NCI-H1436 (cell line): ENCODE measurements at regions not wholly inside any gene's neighbourhood (a gene's known extent, or its start where the extent isn't known, plus 50 kb on each side); places are given as distances from the start of the nearest gene placed in this dataset.
A peak's percentile ranks its signal among the peaks of the same experiment; 100 is the strongest.

Source experiments
- DNase-seq: peaks from one replicate; lab custom pipeline; 2025; lab: John Stamatoyannopoulos, UW

- no peak for DNase-seq
These were observed 124.3 kb upstream of the PPP2R2D start for GRCh38 chr10:131776496-131776895.

- DNase-seq, result no peak
These were observed 123.6 kb upstream of the PPP2R2D start for GRCh38 chr10:131777162-131777561.

- no peak for DNase-seq
These were observed 122.9 kb upstream of the PPP2R2D start for GRCh38 chr10:131777921-131778320.

GRCh38 chr10:131778385-131778784, 122.4 kb upstream of the PPP2R2D start:
- DNase-seq, result no peak

GRCh38 chr10:131778842-131779241, 122.0 kb upstream of the PPP2R2D start:
- DNase-seq, result no peak

DNA sequence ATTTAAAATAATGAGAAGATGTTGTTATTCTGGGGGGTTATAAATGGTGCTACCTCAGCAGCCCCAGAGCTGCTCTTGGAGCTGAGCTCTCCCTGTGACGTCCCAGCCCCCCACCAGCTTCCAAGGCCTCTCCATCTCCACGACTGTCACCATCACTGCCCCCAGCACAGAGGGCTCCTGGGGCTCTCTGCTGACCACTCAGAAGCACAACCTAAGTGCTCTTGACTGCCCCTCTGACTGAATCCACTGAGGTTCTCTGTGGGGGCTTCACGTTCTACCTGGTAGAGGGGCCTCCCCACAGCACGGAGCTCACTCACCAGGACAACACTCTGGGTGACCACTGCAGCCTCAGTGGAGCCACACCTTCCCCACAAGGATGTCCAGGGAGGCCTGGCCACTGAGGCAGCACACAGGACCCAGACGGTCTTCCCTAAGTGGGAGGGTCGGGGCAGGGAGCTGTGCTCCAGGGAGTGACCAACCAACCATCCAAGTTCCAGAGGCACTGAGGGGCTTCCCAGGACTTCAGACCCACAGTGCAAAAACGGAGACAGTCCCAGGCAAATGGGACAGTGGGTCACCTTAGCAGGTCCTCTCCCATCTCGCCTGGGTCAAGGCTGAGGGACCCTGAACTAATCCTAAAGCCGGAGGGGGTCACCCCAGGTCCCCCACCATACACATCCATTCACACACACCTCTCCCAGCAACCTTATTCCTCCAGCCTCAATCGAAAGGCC, 121.0 kb upstream of the PPP2R2D start:
- DNase-seq, result no peak

- no peak for DNase-seq
These were observed 119.7 kb upstream of the PPP2R2D start for GRCh38 chr10:131781076-131781475.

- no peak for DNase-seq
These were observed 119.0 kb upstream of the PPP2R2D start for GRCh38 chr10:131781791-131782190.

GRCh38 chr10:131784363-131785120, 116.3 kb upstream of the PPP2R2D start:
- DNase-seq, result no peak

DNA sequence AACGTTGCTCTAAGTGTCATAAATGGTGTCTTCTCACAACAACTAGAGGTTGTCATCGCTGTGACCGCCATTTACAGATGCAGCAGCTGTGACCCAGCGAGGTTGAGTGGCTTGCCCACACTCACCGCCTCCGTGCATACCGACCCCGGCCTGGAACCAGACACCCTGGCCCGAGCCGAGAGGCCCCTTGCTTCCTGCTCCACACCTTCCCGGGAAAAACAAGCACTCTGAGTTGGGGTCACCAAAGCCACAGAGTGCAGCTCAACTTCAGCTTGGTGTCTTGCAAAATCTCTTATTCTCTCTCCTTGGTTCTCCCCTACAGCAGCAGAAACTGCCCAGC, 115.7 kb upstream of the PPP2R2D start:
- DNase-seq, result no peak

GRCh38 chr10:131786756-131787605, 113.8 kb upstream of the PPP2R2D start:
- peak; percentile 47 for DNase-seq

DNA sequence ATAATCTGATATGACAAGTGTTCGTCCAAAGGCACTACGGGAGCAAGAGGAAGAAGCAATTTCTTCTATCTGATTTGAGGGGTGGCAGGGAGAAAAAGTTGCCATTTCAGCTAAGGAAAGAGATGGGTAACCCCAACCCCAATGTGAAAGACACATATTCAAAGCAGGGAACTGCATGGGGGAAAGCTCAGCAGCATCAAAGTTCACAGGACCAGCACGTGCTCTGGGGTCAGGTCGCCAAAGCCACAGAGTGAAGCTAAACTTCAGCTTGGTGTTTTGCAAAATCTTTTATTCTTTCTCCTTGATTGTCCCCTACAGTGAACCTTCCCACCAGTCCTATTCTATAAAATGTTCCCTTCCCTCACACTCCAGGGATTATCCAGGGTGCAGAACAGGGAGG, 112.8 kb upstream of the PPP2R2D start:
- no peak for DNase-seq

GRCh38 chr10:131788386-131788785, 112.4 kb upstream of the PPP2R2D start:
- no peak for DNase-seq

DNA sequence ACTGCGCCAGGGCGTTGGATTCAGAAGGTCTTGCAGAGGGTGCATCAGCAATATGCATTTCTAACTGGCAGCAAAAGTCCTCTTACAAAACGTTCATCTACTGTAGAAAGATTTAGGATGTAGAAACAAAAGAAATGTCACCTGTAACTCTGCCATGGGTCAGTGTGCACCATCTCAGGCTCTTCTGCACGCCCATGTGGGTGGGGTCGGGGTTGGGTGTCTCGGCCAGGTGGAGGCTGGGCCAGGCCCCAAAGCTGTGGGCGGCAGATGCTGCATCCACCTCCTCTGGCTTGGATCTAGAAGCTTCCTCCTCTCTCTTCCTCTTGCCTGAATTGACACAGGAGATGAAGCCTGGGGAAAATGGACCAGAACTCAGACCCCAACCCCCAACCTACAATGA, 111.3 kb upstream of the PPP2R2D start:
- DNase-seq, result no peak

GRCh38 chr10:131790021-131790420, 110.8 kb upstream of the PPP2R2D start:
- no peak for DNase-seq

GRCh38 chr10:131792011-131792651, 108.7 kb upstream of the PPP2R2D start:
- no peak for DNase-seq

- DNase-seq, result no peak
These were observed 108.0 kb upstream of the PPP2R2D start for GRCh38 chr10:131792809-131793208.

DNA sequence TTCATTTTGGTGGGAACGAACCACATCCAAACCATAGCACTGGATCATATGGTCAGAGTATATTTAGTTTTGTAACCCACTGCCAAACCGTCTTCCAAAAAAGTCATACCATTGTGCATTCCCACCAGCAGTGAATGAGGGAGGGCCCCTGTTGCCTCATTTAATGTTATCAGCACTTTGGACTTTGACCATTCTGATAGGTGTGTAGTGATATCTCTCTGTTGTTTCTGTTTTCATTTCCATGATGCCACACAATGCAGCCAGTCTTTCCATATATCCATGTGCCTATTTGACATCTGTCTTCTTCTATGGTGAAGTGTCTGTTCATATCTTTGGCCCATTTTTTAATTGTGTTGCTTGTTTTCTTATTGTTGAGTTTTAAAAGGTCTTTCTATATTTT, 105.0 kb upstream of the PPP2R2D start:
- no peak for DNase-seq

DNA sequence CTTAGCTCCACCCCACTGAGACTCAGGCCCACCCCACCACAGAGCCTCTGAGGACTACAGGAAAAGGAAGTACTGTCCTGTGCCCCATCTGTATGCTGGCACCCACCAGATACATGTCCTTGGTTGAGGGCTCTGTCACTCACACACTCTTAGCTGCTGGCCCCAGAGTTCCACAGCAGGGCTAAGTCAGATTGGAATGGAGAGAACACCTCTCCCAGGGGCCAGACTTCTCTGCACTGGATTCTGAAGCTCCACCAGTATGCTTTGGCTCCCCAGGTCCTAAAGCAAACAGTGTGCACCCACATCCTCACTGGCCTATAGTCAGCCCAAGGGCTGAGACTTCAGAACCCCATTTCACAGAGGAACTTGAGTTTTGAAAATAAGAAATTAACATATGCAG, 103.2 kb upstream of the PPP2R2D start:
- DNase-seq, result no peak

GRCh38 chr10:131799429-131799828, 101.4 kb upstream of the PPP2R2D start:
- DNase-seq, result no peak

DNA sequence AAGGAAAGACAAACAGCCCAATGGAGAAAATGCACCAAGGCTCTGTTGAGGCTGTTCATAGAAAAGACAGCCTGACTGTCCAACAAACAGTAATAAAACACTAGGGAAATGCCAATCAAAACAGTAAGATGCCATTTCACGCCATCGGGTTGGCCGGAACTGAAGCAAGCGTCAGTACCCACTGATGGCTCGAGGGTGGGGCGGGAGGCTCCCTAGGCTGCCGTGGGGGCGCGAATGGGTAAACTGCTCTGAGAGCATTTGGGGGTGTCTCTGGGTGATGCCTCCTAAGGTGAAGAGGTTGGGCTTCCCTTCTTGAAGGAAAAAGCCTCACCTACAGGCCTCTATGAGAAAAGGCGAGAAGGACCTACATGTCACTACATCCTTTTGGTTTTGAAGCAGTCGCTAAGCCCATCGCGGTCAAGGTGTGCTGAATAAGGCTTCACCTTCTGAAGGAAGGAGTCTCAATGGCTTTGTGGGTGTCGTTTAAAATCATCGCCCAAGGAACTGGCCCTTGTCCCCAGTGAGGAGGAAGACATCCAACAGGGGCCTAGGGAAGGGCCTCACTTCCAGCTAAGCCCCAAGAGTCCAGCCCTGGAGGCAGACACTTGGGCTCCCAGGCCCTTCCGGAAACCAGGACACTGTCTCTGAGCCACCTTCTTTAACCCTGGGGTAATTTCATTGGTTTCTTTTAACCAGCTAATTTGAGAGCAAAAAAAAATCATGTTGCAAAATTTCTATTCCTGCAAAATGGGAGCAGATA, 98.5 kb upstream of the PPP2R2D start:
- DNase-seq, result no peak

- DNase-seq, result no peak
These were observed 97.8 kb upstream of the PPP2R2D start for GRCh38 chr10:131802996-131803395.
